ENCODE measurements at regions not wholly inside any gene's neighbourhood (a gene's known extent, or its start where the extent isn't known, plus 50 kb on each side); places are given as distances from the start of the nearest gene placed in this dataset.

GRCh38 chr2:234202601-234203000 lies 152.1 kb downstream of the SPP2 start:
- H3K9me3 Mint-ChIP-seq: no peaks in the 10 kb centered on the region
- H3K36me3 Mint-ChIP-seq (ENCODE audit: low read depth): no peaks in the 10 kb centered on the region
- no peak overlapping the region for H3K27ac Mint-ChIP-seq
- no peaks in the 10 kb centered on the region for H3K4me1 Mint-ChIP-seq
- H3K4me3 Mint-ChIP-seq: no peak overlapping the region
- no peak for ATAC-seq (replicated peaks)
- H3K27me3 Mint-ChIP-seq: peaks cover 3% of the 10 kb centered on the region

GRCh38 chr2:234199996-234200395 lies 149.5 kb downstream of the SPP2 start:
- no peak overlapping the region for H3K27ac Mint-ChIP-seq
- no peaks in the 10 kb centered on the region for H3K9me3 Mint-ChIP-seq
- peaks cover 3% of the 10 kb centered on the region for H3K27me3 Mint-ChIP-seq
- no peak for ATAC-seq (replicated peaks)
- H3K4me1 Mint-ChIP-seq: no peaks in the 10 kb centered on the region
- no peaks in the 10 kb centered on the region for H3K36me3 Mint-ChIP-seq (ENCODE audit: low read depth)
- no peak overlapping the region for H3K4me3 Mint-ChIP-seq

- Mint-ChIP-seq H3K9me3 (no peaks in the 10 kb centered on the region), H3K27ac (no peak overlapping the region), H3K36me3 (ENCODE audit: low read depth) (no peaks in the 10 kb centered on the region), H3K4me1 (no peaks in the 10 kb centered on the region), H3K4me3 (no peak overlapping the region), H3K27me3 (peaks cover 3% of the 10 kb centered on the region)
- ATAC-seq (replicated peaks): no peak
Measured at GRCh38 chr2:234198976-234199375, 148.5 kb downstream of the SPP2 start.

DNA sequence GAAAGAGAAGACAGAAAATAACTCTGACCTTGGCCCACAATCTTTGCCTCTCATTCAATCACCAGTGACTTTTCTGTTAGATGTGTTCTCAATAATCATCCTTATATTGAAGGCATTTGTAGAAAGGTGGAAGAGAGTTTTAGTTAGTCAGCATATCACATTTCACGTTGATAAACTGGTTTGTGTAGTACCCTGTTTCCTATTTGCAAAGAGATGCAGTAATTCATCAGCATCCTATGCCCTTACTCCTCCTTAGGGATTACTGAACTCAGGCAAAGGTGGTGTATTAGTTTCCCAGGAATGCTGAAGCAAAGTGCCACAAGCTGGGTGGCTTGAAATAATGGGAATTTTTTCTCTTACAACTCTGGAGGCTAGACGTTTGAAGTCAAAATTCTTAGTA lies 145.0 kb downstream of the SPP2 start:
- no peak for ATAC-seq (replicated peaks)
- H3K27ac Mint-ChIP-seq: no peak overlapping the region
- H3K9me3 Mint-ChIP-seq: no peaks in the 10 kb centered on the region
- peaks cover 3% of the 10 kb centered on the region for H3K27me3 Mint-ChIP-seq
- no peaks in the 10 kb centered on the region for H3K4me1 Mint-ChIP-seq
- no peak overlapping the region for H3K4me3 Mint-ChIP-seq
- no peaks in the 10 kb centered on the region for H3K36me3 Mint-ChIP-seq (ENCODE audit: low read depth)

DNA sequence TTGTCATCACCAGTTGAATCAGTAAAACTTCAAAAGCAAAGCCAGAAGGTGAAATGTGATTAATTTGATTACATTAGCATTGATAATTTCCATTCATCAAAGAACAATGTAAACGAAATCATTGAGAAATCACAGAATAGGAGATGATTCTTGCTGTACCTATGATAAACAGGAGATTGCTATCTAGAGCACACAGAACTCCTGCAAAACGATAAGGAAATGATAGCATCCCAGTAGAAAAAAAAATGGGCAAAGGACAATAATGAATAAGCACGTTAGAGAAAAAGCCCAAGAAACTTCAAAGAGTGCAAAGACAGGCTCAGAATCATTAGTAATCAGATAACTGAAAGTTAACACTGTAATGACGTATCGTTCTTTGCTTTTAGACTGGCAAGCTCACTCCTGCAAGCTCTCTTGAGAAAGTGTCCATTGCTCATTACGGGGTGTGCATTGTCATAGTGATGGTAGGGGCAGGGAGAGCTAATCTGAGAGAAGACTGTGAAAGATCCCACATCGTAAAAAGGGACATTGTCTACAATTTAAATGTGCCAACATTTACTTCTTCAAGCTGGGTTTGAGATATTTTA lies 143.6 kb downstream of the SPP2 start:
- H3K36me3 Mint-ChIP-seq (ENCODE audit: low read depth): no peaks in the 10 kb centered on the region
- no peaks in the 10 kb centered on the region for H3K9me3 Mint-ChIP-seq
- no peak overlapping the region for H3K4me3 Mint-ChIP-seq
- no peaks in the 10 kb centered on the region for H3K4me1 Mint-ChIP-seq
- ATAC-seq (replicated peaks): no peak
- H3K27me3 Mint-ChIP-seq: peaks cover 3% of the 10 kb centered on the region
- no peak overlapping the region for H3K27ac Mint-ChIP-seq

DNA sequence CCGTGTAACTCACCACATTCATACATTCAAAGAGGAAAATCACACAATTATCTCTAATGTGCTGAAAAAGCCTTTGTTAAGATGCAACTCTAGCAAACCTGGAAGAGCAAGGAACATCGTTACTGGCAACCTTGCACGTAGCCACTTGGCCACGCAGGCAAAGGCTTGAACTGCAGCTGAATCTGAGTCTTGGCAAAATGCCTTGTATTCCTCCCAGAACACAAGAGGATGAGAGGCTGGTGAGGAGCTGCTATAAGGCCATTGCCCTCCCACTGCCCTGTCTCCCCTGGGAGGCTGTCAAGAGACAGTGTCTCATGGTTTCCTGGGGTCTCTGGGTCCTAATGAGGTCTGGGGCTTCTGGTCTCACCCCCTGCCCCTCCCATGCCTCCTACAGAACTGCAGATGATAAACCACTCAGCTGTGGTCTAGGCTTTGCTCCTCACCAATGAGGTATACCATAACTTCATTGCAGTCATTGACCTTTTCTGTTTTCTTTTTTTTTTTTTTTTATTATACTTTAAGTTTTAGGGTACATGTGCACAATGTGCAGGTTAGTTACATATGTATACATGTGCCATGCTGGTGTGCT lies 141.4 kb downstream of the SPP2 start:
- no peaks in the 10 kb centered on the region for H3K4me1 Mint-ChIP-seq
- no peak overlapping the region for H3K4me3 Mint-ChIP-seq
- no peaks in the 10 kb centered on the region for H3K27me3 Mint-ChIP-seq
- no peak for ATAC-seq (replicated peaks)
- no peak overlapping the region for H3K27ac Mint-ChIP-seq
- H3K9me3 Mint-ChIP-seq: no peaks in the 10 kb centered on the region
- H3K36me3 Mint-ChIP-seq (ENCODE audit: low read depth): no peaks in the 10 kb centered on the region

GRCh38 chr2:234189786-234190300 lies 139.3 kb downstream of the SPP2 start:
- Mint-ChIP-seq H3K4me1 (no peaks in the 10 kb centered on the region), H3K4me3 (no peak overlapping the region), H3K36me3 (ENCODE audit: low read depth) (no peaks in the 10 kb centered on the region), H3K27me3 (no peaks in the 10 kb centered on the region), H3K27ac (no peak overlapping the region), H3K9me3 (no peaks in the 10 kb centered on the region)
- no peak for ATAC-seq (replicated peaks)

- Mint-ChIP-seq H3K9me3 (no peaks in the 10 kb centered on the region), H3K36me3 (ENCODE audit: low read depth) (no peaks in the 10 kb centered on the region), H3K4me1 (no peaks in the 10 kb centered on the region), H3K27ac (no peak overlapping the region), H3K27me3 (no peaks in the 10 kb centered on the region), H3K4me3 (no peak overlapping the region)
- no peak for ATAC-seq (replicated peaks)
Measured at GRCh38 chr2:234189230-234189629, 138.7 kb downstream of the SPP2 start.

GRCh38 chr2:234187646-234188174 lies 137.2 kb downstream of the SPP2 start:
- no peak for ATAC-seq (replicated peaks)
- H3K27me3 Mint-ChIP-seq: no peaks in the 10 kb centered on the region
- H3K4me1 Mint-ChIP-seq: no peaks in the 10 kb centered on the region
- no peaks in the 10 kb centered on the region for H3K36me3 Mint-ChIP-seq (ENCODE audit: low read depth)
- H3K4me3 Mint-ChIP-seq: no peak overlapping the region
- H3K9me3 Mint-ChIP-seq: no peaks in the 10 kb centered on the region
- H3K27ac Mint-ChIP-seq: no peak overlapping the region

GRCh38 chr2:234181121-234181520 lies 130.6 kb downstream of the SPP2 start:
- Mint-ChIP-seq H3K4me1 (no peaks in the 10 kb centered on the region), H3K4me3 (no peak overlapping the region), H3K9me3 (no peaks in the 10 kb centered on the region), H3K27me3 (peaks cover 3% of the 10 kb centered on the region), H3K36me3 (ENCODE audit: low read depth) (no peaks in the 10 kb centered on the region), H3K27ac (no peak overlapping the region)
- ATAC-seq (replicated peaks): no peak

GRCh38 chr2:234179031-234179363 lies 128.5 kb downstream of the SPP2 start:
- H3K27me3 Mint-ChIP-seq: peaks cover 3% of the 10 kb centered on the region
- H3K27ac Mint-ChIP-seq: no peak overlapping the region
- no peak for ATAC-seq (replicated peaks)
- no peaks in the 10 kb centered on the region for H3K4me1 Mint-ChIP-seq
- H3K9me3 Mint-ChIP-seq: no peaks in the 10 kb centered on the region
- H3K36me3 Mint-ChIP-seq (ENCODE audit: low read depth): no peaks in the 10 kb centered on the region
- no peak overlapping the region for H3K4me3 Mint-ChIP-seq

DNA sequence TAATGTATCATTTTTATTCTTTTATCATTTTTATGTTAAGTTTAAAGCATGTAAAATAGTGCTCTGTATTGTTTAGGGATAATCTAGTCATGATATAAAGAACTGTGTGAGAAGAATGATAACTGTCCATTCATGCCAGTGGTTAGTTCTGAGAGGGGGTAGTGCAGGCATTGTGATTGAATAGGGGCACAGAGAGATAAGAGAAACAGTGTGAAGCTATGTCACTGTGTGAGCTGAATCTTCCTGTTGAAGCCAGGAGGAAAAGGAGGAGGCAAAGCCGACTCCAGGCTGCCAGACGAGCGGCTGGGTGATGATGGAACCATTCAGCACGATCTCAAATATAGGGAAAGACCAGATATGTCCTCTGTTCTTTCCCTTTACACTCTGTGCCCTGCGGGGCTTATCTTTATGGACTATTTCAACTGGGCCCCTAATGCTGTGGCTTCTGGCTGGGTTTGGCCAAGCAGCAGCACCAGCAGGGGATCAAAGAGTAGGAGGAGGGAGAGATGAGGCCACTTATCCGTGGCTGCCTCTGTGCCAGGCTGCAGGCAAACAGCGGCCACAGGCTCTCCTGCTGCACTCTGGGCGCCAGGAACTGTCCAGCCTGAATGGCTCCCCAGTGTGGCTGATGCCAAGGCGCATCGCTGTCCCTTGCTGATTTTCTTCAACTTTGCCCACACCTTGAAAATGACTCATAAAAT lies 128.0 kb downstream of the SPP2 start:
- no peak overlapping the region for H3K4me3 Mint-ChIP-seq
- no peaks in the 10 kb centered on the region for H3K4me1 Mint-ChIP-seq
- H3K27me3 Mint-ChIP-seq: peaks cover 3% of the 10 kb centered on the region

GRCh38 chr2:234175649-234176048 lies 125.1 kb downstream of the SPP2 start:
- H3K36me3 Mint-ChIP-seq (ENCODE audit: low read depth): no peaks in the 10 kb centered on the region
- no peaks in the 10 kb centered on the region for H3K9me3 Mint-ChIP-seq
- H3K4me1 Mint-ChIP-seq: no peaks in the 10 kb centered on the region
- no peaks in the 10 kb centered on the region for H3K27me3 Mint-ChIP-seq
- no peak overlapping the region for H3K27ac Mint-ChIP-seq
- no peak overlapping the region for H3K4me3 Mint-ChIP-seq
- no peak for ATAC-seq (replicated peaks)

More for the DNA sequence above, 128.0 kb downstream of the SPP2 start:
- no peaks in the 10 kb centered on the region for H3K9me3 Mint-ChIP-seq
- H3K36me3 Mint-ChIP-seq (ENCODE audit: low read depth): no peaks in the 10 kb centered on the region
- no peak for ATAC-seq (replicated peaks)
- H3K27ac Mint-ChIP-seq: no peak overlapping the region

- H3K4me3 Mint-ChIP-seq: no peak overlapping the region
- ATAC-seq (replicated peaks): no peak
- H3K27me3 Mint-ChIP-seq: no peaks in the 10 kb centered on the region
- H3K4me1 Mint-ChIP-seq: no peaks in the 10 kb centered on the region
- no peak overlapping the region for H3K27ac Mint-ChIP-seq
- no peaks in the 10 kb centered on the region for H3K9me3 Mint-ChIP-seq
- no peaks in the 10 kb centered on the region for H3K36me3 Mint-ChIP-seq (ENCODE audit: low read depth)
Measured at GRCh38 chr2:234174742-234175141, 124.2 kb downstream of the SPP2 start.

- no peak overlapping the region for H3K27ac Mint-ChIP-seq
- H3K4me1 Mint-ChIP-seq: no peaks in the 10 kb centered on the region
- no peak for ATAC-seq (replicated peaks)
- H3K9me3 Mint-ChIP-seq: no peaks in the 10 kb centered on the region
- no peaks in the 10 kb centered on the region for H3K27me3 Mint-ChIP-seq
- H3K4me3 Mint-ChIP-seq: no peak overlapping the region
- H3K36me3 Mint-ChIP-seq (ENCODE audit: low read depth): no peaks in the 10 kb centered on the region
Measured at GRCh38 chr2:234172532-234172931, 122.0 kb downstream of the SPP2 start.

Measured in activated T-helper 17 cell treated with anti-CD3 and anti-CD28 coated beads, Interleukin-2, amount 50 U/mL, for 72 hours (primary cell).